Sciatic nerve (tissue), 2 donors: ENCODE measurements at regions not wholly inside any gene's neighbourhood (a gene's known extent, or its start where the extent isn't known, plus 50 kb on each side); places are given as distances from the start of the nearest gene placed in this dataset.

Experiments used
- ATAC-seq: fragments of 200-7000 bp; cut with Tn5 transposase; one replicate; pipeline ENCODE4 v1.9.1; 2020; ENCODE audit warnings: mild to moderate bottlenecking, moderate library complexity
- DNase-seq: peaks from one replicate; pipeline ENCODE4 v3.0.0-alpha.2; 2020; ENCODE audit warnings: low spot score
- intact Hi-C: fragments of 100-400 bp; cut with DNase I; formaldehyde crosslinking; loops from one replicate; pipeline ENCODE4 v1.14.2; 2022
- donor health status: DM: no; HTN: no; CAD: no.
- donor health status: DM: no; HTN: no; CAD: no.

DNA sequence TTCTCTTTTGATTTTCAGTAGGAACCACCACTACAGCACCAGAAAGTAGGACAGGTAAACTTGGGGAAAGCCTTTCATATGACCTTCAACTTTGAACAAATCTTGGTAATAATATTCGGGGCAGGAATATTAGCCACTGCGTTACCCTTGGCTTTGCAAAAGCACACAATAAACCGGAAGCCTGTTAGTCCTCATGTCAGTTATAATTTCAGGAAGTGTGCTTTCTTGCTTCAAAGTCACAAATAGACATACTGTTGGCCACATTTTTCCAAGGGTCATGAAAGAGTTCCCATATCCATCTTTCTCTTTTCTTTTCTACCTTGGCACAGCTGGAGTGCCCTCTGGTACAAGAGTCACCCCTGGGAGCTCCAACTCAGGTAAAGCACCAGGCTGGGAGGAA is 167.2 kb upstream of the CNTN1 start:
- no peak for DNase-seq
- intact Hi-C loops, result no loop called here
- no peak for ATAC-seq

DNA sequence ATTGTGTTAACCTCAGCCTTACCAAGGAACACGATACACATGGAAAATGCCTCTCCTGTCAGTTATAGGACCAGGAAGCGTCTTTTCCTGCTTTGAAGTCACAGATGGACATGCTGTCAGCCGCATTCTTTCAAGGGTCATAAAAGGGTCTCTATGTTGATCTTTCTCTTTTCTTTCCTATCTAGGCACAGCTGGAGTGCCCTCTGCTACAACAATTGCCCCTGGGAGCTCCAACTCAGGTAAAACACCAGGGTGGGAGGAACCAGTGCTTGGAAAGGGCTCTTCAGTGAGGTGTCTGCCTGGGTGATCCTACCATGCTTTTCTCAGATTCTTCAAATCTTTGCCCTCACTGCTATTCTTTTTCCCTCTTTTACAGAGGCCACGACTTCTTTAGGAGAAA is 157.4 kb upstream of the CNTN1 start:
- intact Hi-C loops, result no loop called here
- ATAC-seq, result no peak

DNA sequence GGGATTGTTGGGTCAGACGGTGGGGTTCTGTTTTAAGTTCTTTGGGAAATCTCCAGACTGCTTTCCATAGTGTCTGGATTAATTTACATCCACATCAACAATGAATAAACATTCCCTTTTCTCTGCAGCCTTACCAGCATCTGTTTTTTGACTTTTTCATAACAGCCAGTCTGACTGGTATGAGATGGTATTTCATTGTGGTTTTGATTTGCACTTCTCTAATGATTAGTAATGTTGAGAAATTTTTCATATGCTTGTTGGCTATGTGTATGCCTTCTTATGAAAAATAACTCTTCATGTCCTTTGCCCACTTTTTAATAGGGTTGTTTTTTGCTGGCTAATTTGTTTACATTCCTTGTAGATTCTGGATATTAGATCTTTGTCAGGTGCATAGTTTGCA is 140.8 kb upstream of the CNTN1 start:
- DNase-seq (no peak), ATAC-seq (no peak)
- intact Hi-C loops, result no loop called here

More for the DNA sequence above, 157.4 kb upstream of the CNTN1 start:
- no peak for DNase-seq

DNA sequence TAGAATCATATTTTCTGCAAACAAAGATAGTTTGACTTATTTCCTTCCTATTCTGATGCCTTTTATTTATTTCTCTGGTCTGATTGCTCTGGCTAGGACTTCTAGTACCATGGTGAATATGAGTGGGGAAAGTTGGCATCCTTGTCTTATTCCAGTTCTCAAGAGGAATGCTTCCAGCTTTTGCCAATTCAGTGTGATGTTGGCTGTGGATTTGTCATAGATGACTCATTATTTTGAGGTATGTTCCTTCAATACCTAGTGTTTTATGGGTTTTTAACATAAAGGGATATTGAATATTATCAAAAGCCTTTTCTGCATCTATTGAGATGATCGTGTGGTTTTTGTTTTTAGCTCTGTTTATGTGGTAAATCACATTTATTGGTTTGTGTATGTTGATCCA is 139.4 kb upstream of the CNTN1 start:
- intact Hi-C loops, result no loop called here
- no peak for ATAC-seq

DNA sequence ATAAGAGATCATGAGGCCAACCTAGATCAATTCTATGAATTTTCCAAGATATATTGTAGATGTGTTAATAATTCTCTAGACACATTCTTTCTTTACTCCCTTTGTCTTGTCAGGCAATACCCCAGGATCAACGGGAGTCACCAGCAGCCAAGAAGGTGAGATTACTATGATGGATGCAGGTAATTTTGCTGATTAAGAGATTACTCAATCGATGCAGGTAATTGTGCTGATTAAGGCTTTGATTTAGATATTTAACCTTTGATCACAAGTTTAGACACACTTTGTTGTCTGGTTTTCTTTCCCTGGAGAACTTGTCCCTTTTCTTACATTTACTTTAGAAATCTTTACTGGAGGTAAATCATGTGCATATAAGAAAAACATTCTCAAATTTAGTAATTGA is 134.3 kb upstream of the CNTN1 start:
- intact Hi-C loops, result no loop called here
- ATAC-seq, result no peak

More for the DNA sequence above, 139.4 kb upstream of the CNTN1 start:
- no peak for DNase-seq

DNA sequence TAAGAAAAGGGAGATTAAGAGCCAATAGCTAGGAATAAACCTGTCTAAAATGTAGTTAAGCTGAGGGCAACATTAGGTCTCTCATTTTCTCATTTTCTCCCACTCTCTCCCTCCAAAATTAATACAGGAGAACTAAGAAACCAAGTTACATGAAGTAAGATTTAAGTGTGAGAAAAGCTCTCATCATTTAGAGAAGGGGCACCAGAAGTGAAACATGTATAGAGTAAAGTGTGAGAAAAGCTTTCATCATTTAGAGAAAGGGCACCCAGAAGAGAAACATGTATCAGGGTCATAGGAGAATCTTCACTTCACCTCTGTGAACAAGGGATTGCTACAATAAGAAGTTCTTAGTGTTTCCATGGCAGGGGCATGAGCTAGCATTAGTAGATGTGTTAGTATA is 132.4 kb upstream of the CNTN1 start:
- DNase-seq, result no peak
- intact Hi-C loops, result no loop called here
- ATAC-seq, result no peak

More for the DNA sequence above, 134.3 kb upstream of the CNTN1 start:
- no peak for DNase-seq

DNA sequence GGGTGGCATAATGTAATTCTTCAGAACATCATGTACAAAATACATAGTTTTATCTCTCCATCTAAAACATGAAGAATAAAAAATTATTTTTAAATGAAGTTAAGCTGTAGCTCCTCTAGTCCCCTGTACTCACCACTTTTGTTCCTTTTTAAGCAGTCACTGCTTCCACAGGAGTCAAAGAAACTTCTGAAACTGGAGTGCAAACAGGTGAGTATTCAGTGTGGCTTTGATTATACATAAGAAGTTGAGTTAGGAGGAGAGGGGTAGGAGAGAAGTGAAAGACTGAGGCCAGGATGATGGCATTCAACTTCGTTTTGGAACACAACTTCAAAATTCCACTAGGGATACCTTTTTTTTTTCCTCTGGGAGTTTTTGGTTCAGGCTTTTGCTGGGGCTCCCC is 131.4 kb upstream of the CNTN1 start:
- ATAC-seq, result no peak
- no peak for DNase-seq

DNA sequence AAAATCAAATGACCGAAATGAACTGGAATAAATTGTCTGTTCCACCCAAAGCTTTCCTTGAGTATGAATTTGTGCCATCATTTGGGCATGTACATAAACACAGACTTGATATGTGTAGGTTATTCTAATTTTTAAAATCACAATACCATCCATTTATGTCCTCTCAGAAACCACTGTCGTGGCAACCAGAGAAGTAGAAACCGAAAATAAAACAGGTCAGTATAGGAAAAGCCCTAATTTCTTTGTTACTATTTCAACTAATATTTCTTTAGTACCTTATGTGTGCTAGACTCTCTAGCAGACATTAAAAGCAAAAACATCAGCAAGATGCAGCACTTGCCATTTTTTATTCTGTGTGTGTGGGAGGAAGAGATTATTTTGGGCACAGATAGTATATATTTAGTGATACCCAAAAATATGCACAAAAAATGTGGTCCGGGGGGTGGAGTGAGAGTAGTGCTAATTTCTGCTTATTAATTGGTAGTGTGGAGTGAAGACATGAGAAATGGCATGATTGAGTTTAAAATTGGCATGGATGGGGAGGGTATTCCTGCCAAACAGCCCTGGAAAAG is 130.8 kb upstream of the CNTN1 start:
- no peak for ATAC-seq
- intact Hi-C loops, result no loop called here
- DNase-seq, result no peak

More for the DNA sequence above, 131.4 kb upstream of the CNTN1 start:
- intact Hi-C loops, result no loop called here

DNA sequence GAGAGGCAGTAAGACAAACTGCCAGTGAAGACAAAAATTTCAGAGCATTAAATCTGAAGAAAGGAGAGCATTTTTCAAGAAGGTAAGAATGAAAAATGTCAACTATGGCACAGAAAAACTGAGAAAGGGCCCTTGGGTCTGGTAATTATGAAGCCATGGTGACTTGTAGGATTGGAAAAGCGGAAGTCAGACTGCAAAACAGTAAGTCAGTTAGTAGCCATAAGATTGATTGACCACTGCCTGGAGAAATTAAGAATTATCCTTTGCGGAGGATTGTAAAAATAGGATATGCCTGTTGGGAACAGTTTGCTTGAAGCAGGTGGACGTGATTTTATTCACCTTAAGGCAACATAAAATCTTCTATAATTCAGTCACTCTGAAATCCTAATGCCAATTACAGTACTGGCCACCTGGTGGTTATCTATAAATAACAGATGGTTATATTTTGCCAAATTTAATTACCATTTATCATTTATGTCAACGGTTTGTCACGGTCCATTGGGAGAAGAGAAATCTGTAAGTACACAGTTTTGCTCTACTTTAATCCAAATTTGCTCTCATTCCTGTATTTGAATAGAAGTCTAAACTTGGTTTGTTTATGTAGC is 127.1 kb upstream of the CNTN1 start:
- DNase-seq, result no peak
- intact Hi-C loops, result no loop called here
- ATAC-seq, result no peak

DNA sequence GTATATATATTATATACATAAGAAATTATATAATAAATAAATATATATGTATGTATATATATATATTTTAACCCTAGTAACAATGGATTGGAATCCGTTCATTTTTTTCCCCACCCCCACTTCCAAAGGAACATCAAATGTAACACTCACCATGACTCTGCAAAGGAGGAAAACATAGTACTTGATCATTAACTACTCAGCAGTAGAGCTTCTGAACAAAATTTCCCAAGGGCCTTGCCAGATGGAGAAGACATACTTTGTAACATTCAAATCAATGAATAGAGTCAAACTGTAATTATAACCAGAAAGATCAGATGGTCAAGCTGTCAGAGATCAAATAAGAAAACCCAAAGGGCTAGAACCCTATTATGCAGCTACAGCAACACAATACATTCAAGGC is 126.0 kb upstream of the CNTN1 start:
- DNase-seq, result no peak
- intact Hi-C loops, result no loop called here
- ATAC-seq, result no peak

DNA sequence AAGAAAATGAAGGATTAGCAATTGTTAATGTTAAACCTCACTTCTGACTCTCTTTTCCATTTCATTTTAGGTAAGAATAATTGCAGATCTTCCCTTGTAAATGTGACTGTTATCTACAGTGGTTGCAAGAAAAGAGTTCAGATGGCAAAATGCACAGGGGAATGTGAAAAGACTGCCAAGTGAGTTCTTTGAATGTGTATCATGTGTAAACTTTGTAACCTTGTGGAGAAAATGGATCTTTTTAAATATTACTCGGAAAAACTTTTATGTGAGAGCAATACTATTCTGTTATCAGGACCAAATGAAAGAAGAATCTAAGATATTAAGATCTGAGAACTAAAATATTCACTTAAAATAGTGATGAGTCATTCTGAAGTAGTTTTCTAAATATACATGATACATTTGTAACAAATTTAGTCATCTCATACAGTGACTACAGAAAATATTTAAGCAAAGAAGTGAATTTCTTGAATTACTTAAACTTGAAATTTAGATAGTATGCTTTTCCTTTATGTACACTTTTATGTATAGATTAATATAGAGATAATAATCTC is 122.5 kb upstream of the CNTN1 start:
- ATAC-seq (no peak), DNase-seq (no peak)
- intact Hi-C loops, result no loop called here

DNA sequence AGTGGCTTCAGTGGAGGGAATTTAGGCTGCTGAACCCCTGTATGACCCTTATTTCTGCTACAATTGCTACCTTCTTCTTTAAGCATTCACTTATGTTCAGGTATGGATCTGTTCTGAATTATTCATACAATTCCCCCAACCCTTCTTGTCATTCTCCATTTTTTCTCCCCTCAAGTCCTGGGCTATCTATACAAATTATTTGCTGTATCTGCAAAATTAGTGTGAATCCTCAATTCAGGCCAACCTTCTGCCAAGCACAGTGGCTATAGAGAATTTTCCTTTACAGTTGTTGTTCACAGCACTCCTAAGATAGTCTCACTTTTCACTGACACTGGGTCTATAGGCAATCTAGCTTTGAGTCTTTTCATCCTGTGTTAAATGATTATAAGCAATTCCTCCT is 119.2 kb upstream of the CNTN1 start:
- DNase-seq (no peak), ATAC-seq (no peak)
- intact Hi-C loops, result no loop called here

DNA sequence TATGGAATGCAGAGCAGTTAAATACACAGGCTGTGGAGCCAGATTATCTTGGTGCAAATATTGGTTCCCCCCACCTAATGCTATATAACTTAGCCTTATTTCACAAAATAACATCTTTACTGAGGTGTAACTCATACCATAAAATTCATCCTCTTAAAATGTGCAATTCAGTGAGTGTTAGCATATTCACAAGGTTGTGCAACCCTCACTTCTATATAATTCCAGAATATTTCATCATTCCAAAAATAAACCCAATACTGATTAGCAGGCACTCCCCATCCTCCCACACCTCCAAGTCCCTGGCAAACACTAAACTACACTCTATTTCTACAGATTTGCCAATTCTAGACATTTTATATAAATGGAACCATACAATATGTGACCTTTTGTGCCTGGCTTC is 116.3 kb upstream of the CNTN1 start:
- DNase-seq (no peak), ATAC-seq (no peak)
- intact Hi-C loops, result no loop called here

DNA sequence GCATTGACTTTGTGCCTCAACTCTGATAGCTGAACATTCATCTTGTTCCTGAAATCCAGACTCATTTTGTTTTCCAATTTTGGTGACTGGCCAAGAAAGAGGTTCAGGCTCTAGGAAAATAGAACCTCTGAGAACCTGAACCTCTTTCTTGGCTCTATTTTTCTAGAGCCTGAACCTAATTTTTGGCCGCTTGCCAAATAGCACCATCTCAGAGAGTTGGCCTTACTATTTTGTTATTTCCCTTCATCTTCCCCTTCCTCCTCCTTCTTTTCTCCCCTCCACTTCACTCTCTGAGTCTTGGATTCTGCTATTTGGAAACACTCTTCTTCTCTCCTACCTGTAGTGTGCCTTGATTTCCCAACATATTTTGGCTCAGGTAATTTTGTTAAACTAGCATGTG is 114.4 kb upstream of the CNTN1 start:
- no peak for ATAC-seq

DNA sequence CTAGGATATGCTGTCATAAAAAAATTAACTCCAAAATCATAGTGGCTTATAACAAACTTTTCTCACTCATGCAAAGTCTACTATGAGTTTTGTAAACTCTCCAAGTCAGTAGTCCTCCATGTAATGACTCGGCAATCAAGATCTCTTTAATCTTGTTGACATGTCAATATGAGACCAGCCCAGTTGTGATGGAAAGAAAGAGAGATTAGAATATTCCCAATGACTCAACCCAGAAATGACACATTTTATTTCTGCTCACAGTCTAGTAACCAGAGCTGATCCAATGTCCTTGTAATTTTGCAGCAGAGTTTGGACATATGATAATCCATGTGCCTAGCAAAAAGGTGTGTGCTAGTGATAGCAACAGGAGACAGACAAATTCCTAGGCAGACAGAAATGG is 112.6 kb upstream of the CNTN1 start:
- intact Hi-C loops, result no loop called here
- no peak for DNase-seq
- no peak for ATAC-seq

More for the DNA sequence above, 114.4 kb upstream of the CNTN1 start:
- intact Hi-C loops, result no loop called here
- no peak for DNase-seq

DNA sequence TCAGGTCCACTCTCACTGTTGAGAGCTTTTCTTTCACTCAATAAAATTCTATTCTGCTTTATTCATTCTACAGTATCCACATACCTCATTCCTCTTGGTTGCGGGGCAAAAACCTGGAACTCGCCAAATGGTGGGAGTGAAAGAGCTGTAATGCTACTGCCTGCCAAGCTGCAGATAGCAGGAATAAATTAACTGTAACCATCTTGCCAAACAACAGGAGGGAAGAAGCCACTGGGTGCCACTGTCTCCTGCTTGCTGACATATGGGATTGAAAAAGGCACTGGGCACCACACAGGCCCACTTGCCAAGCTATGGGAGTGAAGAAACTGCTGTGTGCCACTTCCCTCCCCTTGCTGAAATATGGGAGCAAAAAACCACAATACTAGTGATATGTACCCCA is 111.9 kb upstream of the CNTN1 start:
- DNase-seq (no peak), ATAC-seq (no peak)
- intact Hi-C loops, result no loop called here

DNA sequence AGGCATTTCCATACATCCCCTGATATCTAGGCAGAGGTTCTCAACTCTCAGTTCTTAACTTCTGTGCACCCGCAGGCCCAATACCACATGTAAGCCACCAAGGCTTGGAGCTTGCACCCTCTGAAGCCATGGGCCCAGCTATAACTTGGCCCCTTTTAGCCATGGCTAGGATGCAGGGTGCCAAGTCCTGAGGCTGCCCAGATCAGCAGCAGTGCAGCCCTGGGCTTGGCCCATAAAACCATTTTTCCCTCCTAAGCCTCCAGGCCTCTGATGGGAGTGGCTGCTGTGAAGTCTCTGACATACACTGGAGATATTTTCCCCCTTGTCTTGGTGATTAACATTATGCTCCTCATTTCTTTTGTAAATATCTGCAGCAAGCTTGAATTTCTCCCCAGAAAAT is 110.3 kb upstream of the CNTN1 start:
- ATAC-seq, result no peak

DNA sequence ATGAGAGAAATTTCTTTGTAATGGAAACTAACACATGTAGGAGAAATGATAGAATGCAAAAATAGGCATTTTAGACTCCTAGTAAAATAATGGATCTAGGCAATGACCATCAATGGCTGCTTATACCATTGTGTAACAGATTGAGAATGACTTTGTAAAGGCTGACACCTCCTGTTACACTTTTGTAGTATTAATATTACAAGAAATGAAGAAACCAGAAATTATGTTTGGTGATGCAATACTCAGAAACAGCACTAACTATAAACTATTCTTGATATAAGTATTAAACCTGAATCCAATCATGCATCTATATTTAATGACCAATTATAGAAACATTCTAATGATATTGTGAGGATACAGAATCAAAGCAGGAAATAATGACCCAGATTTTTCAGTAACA is 108.5 kb upstream of the CNTN1 start:
- intact Hi-C loops, result no loop called here
- DNase-seq (no peak), ATAC-seq (no peak)

More for the DNA sequence above, 110.3 kb upstream of the CNTN1 start:
- DNase-seq, result no peak
- intact Hi-C loops, result no loop called here

DNA sequence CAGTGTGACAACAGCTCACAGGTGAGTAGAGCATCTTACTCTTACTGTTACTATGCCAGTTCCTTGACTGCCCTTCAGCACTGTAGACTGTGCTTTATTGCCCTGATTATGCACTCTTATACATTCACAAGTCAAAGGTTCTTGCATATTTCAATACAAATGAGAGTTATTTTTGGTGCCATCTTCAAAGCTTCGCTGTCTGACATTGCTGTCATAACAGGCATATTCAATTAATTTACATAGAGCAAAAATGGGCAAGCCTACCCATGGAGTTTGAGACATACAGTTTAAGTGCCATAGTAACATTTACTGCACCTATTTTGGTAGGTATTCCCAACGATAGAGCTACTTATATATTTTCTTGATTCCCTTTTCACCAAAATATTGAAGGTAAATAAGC is 107.5 kb upstream of the CNTN1 start:
- DNase-seq (no peak), ATAC-seq (no peak)
- intact Hi-C loops, result no loop called here

DNA sequence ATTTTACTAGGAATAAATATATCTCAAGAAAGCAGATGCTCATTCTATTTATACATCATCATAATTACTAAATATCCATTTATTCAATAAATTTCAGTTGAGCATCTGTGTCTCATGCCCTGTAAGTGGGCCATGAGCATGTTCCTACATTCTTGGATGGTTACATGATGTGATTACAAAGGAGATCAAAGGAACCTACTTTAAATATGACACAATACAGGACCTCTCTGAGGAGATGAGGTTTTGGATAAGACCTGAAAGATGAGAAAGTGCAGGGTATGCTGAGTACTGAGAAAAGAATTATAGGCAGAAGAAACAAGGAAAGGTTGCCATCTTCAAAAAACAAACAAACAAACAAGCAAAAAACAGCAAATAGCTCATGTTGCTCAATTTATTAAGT is 105.4 kb upstream of the CNTN1 start:
- intact Hi-C loops, result no loop called here
- ATAC-seq, result no peak
- DNase-seq, result no peak

DNA sequence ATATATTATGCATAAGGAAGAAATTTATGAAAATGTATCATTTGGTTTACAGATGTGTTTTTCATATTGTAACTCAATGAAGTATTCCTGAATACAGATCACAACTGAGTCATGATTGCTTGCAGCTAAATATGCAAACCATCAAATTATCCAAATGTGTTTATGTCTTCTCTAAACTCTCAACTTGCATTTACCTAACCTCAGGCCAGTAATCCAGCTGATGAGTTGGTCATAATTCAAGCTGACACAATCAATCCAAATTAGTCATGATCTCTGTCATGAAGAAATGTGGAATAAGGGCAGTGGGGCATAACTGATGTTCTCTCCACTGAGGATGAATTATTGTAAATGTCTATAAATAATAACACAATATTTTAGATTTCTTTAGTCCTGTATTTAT is 104.8 kb upstream of the CNTN1 start:
- intact Hi-C loops, result no loop called here
- ATAC-seq (no peak), DNase-seq (no peak)
